ENCODE measurements at regions not wholly inside any gene's neighbourhood (a gene's known extent, or its start where the extent isn't known, plus 50 kb on each side); places are given as distances from the start of the nearest gene placed in this dataset.

- TF ChIP-seq CTCF (IDR thresholded peaks at IDR 0.05; ENCODE audit: poor library complexity) (no peak), EZH2 (IDR thresholded peaks at IDR 0.05; ENCODE audit: borderline replicate concordance) (no peak), EZH2phosphoT487 (IDR thresholded peaks at IDR 0.05; ENCODE audit: low read depth, severe bottlenecking, unreplicated experiment) (no peak)
These were observed 202.4 kb upstream of the RGMA start for GRCh38 chr15:93291380-93291779.

All from hepatocyte (in vitro differentiated cells).